Ecto neural progenitor cell (in vitro differentiated cells): ENCODE measurements at regions not wholly inside any gene's neighbourhood (a gene's known extent, or its start where the extent isn't known, plus 50 kb on each side); places are given as distances from the start of the nearest gene placed in this dataset.
"Not testable (repeated sequence)": the region's sequence is repeated elsewhere in the genome, so short reads cannot be mapped to it uniquely, and the experiment has no call there.

Source experiments
- DNase-seq: peaks from one replicate; pipeline ENCODE4 v3.0.0-alpha.2; 2018; ENCODE audit warnings: low spot score

- peak; percentile 58 for DNase-seq
Measured at GRCh38 chr9:62833323-62834200, 1643.7 kb downstream of the SPATA31A7 start.

GRCh38 chr9:62837254-62837911, 1647.5 kb downstream of the SPATA31A7 start:
- DNase-seq = peak; percentile 55

DNA sequence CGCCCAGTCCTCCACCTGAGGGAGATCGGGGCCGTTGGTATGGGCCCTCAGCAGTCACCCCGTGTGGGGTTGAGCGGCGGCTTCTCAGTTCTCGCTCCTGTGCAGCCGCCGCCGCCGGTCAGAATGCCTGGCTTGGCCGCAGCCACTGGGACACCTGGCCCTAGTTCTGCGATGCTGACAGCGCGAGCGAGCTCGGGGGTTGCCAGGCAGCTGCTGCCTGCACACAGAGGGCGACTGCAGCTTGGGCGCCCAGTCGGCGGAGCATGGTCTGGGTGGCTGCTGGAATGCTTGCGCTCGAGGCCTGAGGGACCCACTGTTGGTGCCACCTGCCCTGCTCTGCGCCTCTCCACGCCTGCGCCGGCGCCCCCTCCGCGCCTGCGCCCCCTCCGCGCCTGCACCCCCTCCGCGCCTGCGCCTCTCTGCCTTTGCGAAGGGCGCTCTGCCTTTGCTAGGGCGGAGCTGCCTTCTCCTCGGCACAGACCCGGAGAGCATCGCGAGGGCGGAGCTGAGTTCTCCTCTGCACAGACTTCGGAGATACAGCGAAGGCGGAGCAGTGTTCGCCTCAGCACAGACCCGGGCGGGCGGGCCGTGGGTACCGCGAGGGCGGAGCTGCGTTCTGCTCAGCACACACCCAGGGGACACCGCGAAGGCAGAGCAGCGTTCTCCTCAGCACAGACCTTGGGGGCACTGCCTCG, 1648.3 kb downstream of the SPATA31A7 start:
- peak; percentile 90 for DNase-seq

DNA sequence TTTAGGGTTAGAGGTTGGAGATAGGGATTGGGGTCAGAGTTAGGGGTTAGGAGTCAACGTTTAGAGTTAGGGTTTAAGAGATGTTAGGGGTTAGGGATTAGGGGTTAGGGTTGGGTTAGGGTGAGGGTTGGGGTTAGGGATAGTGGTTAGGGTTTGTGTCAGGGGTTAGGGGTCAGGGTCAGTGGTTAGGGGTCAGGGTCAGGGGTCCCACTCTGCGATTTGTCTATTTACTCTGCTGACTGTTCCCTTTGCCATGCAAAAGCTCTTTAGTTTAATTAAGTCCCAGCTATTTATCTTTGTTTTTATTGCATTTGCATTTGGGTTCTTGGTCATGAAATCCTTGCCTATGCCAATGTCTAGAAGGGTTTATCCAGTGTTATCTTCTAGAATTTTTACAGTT, 1649.3 kb downstream of the SPATA31A7 start:
- DNase-seq = not testable (repeated sequence)

GRCh38 chr9:62843145-62843544, 1653.3 kb downstream of the SPATA31A7 start:
- DNase-seq = not testable (repeated sequence)

DNA sequence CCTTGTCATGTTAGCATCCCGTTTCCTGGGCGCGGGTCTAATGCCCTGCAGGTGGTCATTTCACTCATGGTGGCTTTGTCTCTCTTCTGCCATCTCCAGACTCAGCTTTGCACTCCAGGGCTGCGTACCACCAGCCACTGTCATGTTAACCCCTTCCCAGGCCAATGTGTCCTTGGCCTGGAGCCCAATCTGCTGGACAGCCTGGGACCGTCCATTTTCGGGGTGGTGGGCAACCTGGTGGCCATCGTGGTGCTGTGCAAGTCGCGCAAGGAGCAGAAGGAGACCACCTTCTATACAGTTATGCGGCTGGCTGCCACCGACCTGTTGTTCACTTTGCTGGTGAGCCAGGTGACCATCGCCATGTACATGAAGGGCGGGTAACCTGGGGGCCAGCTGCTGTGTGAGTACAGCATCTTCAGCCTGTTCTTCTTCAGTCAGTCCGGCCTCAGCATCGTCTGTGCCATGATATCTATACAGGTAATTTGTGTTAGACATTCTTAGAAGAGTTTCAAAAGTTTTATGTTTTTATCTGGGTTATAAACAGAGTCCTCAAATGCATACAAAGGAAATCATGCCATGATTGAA, 1654.0 kb downstream of the SPATA31A7 start:
- DNase-seq = not testable (repeated sequence)

DNA sequence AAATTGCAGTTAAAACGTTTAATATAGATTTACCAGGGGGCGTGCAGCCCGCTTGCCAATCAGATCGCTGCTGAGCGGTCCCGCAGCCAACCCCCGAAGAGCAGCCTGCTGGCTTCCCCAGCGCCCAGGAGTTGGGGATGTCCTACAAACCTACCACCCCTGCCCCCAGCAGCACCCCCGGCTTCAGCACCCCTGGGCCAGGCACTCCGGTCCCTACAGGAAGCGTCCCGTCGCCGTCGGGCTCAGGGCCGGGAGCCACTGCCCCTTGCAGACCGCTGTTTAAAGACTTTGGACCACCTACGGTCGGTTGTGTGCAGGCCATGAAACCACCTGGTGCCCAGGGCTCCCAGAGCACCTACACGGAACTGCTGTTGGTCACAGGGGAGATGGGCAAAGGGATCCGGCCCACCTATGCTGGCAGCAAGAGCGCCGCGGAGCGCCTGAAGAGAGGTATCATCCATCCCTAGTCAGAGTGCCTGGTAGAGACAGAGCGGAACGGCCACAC, 1654.9 kb downstream of the SPATA31A7 start:
- DNase-seq = not testable (repeated sequence)

GRCh38 chr9:62848258-62848657, 1658.4 kb downstream of the SPATA31A7 start:
- DNase-seq = not testable (repeated sequence)

GRCh38 chr9:62849991-62850390, 1660.2 kb downstream of the SPATA31A7 start:
- not testable (repeated sequence) for DNase-seq

GRCh38 chr9:62857280-62857679, 1667.4 kb downstream of the SPATA31A7 start:
- DNase-seq = not testable (repeated sequence)

DNA sequence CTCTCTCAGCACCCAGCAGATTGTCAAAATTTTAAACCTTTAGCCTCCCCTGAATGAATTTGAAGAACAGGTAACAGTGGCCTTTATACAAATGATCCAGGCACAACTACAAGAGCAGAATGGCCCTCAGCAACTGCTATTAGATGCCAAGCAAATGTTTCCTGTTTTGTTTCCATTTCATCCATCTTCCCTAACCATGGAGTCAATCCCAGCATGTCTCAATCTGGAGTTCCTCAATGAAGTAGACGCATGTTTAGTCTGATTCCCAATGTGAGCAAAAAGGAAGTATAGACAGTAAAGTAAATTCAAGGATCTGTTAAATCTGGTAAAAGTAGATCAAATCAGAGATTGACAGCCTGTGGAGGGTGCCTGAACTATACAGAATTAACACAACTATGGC, 1668.4 kb downstream of the SPATA31A7 start:
- not testable (repeated sequence) for DNase-seq

DNA sequence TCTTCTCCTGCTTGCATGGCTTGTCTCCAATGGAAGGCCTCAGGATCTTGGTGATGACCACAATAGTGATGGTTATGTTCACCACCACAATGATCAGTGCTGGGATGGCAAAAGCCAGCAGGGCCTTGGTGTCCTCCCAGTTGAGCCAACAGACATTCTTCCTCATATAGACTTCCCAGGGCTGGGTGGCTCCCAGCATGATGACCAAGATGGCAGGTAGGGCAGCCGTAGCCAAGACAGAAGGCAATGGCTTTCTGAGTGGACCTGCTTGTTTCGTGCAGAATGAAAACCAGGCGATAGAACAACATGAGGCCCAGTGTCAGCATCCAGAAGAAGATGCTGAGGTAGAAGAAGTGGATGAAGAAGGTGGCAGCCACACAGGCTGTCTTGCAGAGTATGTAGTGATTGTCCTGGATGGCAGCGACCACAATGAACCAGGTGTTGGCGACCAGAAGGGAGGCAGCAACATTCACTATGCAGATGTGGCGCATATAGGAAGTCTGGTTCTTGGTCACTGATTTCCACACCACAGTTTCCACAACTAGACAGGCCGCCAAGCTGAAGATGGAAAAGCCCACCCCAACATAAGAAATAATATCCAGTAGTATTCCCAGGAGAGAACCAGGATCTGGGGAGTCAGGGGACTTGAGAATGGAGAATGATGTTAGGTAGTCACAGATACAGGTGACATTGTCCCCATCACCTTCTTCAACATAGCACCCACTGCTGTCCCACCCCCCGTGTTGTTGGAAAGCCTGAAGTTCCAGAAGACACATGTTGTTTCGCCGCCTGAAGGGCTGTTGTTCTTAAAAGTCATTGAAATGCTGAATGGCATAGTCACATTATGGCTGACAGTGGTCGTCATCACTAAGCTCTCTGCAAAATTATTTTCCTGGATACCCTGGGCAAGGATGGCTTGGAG, 1671.4 kb downstream of the SPATA31A7 start:
- not testable (repeated sequence) for DNase-seq

- DNase-seq = not testable (repeated sequence)
Measured at GRCh38 chr9:62862180-62862579, 1672.3 kb downstream of the SPATA31A7 start.

GRCh38 chr9:62863319-62863718, 1673.5 kb downstream of the SPATA31A7 start:
- not testable (repeated sequence) for DNase-seq

DNA sequence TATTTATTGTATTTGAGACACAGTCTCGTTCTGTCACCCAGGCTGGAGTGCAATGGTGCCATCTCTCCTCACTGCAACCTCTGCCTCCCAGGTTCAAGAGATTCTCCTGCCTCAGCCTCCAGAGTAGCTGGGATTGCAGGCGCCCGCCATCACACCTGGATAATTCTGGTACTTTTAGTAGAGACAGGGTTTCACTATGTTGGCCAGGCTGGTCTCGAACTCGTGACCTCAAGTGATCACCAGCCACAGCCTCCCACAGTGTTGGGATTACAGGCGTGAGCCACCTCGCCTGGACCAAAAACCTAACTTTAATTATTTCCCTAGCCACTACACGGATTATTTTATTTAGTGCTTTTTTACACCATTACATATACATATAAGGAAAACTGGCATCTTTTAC, 1674.0 kb downstream of the SPATA31A7 start:
- DNase-seq = not testable (repeated sequence)

DNA sequence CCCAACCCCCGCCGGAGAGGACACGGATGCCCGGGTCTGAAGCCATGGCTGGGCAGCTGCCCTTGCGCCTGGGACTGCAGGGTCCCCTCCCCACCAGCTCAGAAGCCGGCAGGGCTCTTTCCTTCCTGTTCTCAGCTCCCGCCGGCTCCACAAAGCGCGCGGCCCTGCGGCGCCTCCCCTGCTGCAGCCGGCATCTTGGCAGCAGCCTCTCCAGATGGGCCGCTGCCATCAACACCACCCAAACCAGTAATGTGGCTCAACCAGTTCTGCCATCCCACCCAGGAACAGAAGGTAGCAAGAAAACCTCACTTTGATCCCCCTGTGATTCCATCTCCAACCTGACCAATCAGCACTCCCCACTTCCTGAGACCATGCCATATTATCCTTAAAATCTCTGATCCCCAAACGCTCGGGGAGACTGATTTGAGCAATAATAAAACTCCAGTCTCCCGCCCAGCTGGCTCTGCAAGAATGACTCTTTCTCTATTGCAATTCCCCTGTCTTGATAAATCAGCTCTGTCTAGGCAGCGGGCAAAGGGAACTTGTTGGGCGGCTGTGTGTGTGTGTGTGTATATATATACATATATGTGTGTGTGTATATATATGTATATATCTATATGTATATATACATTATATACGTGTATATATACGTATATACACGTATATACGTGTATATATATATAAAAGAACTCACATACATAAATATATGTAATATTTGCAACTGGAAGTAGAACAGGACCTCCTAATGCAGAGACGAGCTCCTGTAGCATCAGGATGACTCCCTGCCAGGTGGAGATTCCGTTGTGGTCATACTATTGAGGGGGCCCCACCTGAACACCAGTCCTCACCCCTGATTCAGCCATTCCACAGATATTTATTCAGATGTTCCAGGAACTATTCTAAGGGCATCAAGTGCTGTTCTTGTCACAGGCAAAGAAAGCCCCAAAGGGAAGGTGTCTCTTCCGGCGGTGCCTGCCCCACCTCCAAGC, 1674.9 kb downstream of the SPATA31A7 start:
- DNase-seq = peak; percentile 84

DNA sequence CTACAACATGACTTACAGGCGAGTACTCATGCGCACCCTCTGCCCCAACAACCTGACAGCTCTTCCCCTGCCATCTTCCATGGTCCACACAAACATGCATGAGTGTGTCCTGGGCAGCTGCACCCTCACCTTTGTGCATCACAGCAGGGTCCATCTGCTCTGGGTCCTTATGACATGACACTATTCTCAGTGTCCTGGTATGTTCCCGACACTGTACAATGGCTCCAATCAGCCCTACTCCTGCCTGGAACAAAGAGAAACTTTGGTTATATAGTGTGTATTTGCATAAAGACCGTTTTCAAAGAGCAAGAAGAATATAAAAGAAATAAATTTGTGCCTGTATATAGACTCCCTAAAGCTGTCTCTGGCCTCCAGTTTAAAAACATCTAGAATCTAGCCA, 1679.2 kb downstream of the SPATA31A7 start:
- DNase-seq = not testable (repeated sequence)

- DNase-seq = not testable (repeated sequence)
Measured at GRCh38 chr9:62871765-62872164, 1681.9 kb downstream of the SPATA31A7 start.

GRCh38 chr9:62874213-62874612, 1684.4 kb downstream of the SPATA31A7 start:
- DNase-seq = not testable (repeated sequence)
